ENCODE measurements at regions not wholly inside any gene's neighbourhood (a gene's known extent, or its start where the extent isn't known, plus 50 kb on each side); places are given as distances from the start of the nearest gene placed in this dataset.

- TF ChIP-seq, protein P1, sequence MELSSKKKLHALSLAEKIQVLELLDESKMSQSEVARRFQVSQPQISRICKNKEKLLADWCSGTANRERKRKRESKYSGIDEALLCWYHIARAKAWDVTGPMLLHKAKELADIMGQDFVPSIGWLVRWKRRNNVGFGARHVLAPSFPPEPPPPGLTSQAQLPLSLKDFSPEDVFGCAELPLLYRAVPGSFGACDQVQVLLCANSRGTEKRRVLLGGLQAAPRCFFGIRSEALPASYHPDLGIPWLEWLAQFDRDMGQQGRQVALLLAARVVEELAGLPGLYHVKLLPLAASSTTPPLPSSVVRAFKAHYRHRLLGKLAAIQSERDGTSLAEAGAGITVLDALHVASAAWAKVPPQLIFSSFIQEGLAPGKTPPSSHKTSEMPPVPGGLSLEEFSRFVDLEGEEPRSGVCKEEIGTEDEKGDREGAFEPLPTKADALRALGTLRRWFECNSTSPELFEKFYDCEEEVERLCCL (CRISPR knock-in tag; IDR thresholded peaks at IDR 0.05; ENCODE audit: borderline replicate concordance): no peak
Observed at GRCh38 chr11:45025716-45026492, 75.2 kb upstream of the TP53I11 start (continued).

DNA sequence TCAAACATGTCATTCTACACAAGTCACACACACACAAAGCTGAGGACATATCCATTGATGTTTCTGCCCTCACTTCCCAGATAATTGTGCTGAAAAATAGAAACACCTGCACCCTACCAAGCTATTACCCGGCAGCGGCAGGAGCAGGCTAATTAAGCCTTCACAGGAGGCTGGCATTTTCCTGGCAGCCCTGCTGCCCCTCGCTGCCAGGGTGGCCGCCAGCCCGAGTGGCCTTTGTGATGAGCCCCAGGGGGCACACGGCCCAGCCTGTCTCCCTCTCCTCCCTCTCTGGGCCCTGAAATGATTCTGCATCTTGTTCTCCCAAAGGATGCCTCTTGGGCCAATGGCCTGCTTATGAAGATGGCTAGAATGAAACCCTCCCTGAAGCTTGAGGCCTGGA is 76.2 kb upstream of the TP53I11 start:
- FAIRE-seq: no peak
- intact Hi-C loops (cut with micrococcal nuclease; ENCODE audit: unreplicated experiment): no loop called here
- Histone ChIP-seq H3K4me1 (ENCODE audit: insufficient read depth, low read length) (no peaks in the 10 kb centered on the region), H3K4me3 (replicated peaks in 1 of 3; ENCODE audit: insufficient read depth in 1 of 3, low read depth in 2 of 3, low read length in 3 of 3) (no peak overlapping the region), H3K27me3 (ENCODE audit: control insufficient read depth in 1 of 2, insufficient read depth in 2 of 2, low read length in 2 of 2) (peaks cover 0 to 33% of the 10 kb centered on the region in 2 experiments; a peak in 3 of 5 replicates), H2AFZ (ENCODE audit: low read length) (no peak overlapping the region), H4K20me1 (ENCODE audit: insufficient read depth, low read length) (no peaks in the 10 kb centered on the region), H3K27ac (ENCODE audit: extremely low read length, insufficient read depth, low read length) (no peak overlapping the region), H3K36me3 (replicated peaks in 1 of 2; ENCODE audit: control insufficient read depth in 1 of 2, insufficient read depth in 2 of 2, low read length in 2 of 2) (no peaks in the 10 kb centered on the region), H3K4me2 (ENCODE audit: low read depth, low read length) (no peak overlapping the region), H3K9me3 (ENCODE audit: low read length) (no peaks in the 10 kb centered on the region), H3K79me2 (ENCODE audit: insufficient read depth, low read length) (no peaks in the 10 kb centered on the region), H3K9ac (ENCODE audit: insufficient read depth, low read depth, low read length) (no peak overlapping the region)
- WGBS (ENCODE audit: low lambda C conversion rate): 27% methylated on average over 5 of the region's 6 CpGs
- in situ Hi-C loops (cut with HindIII; ENCODE audit: extremely low pct_ligation_motif_present, low pct_unique_long_range_greater_than_20kb): no loop called here
- ChIA-PET POLR2A (interaction anchor here (0.7 kb wide), 1 partner anchor 27 kb away, joined by 3 read pairs; no protein-coding TSS in a partner anchor), CTCF (ENCODE audit: low intra/inter-chr PET ratio, low total read pairs) (no interaction called here)
- BruUV-seq (replicated peaks): no TSS peak
- no peak for DNase-seq (ENCODE audit: low spot score)
- ATAC-seq: no peak
- TF ChIP-seq ZBTB21 (CRISPR knock-in tag; IDR thresholded peaks at IDR 0.05) (no peak), CHD4 (IDR thresholded peaks at IDR 0.05; ENCODE audit: borderline replicate concordance, low read length) (no peak), CHCHD3 (CRISPR knock-in tag; IDR thresholded peaks at IDR 0.05) (no peak), KDM5B (CRISPR knock-in tag; IDR thresholded peaks at IDR 0.05; ENCODE audit: borderline replicate concordance) (no peak), HMGXB4 (CRISPR knock-in tag; IDR thresholded peaks at IDR 0.05; ENCODE audit: borderline replicate concordance in 1 of 2, low read depth in 1 of 2) (no peak), ZMAT3 (CRISPR knock-in tag; conservative IDR thresholded peaks at IDR 0.05) (no peak), ZBTB20 (CRISPR knock-in tag; IDR thresholded peaks at IDR 0.05; ENCODE audit: borderline replicate concordance, low read depth) (no peak)
- TF ChIP-seq, protein P2, sequence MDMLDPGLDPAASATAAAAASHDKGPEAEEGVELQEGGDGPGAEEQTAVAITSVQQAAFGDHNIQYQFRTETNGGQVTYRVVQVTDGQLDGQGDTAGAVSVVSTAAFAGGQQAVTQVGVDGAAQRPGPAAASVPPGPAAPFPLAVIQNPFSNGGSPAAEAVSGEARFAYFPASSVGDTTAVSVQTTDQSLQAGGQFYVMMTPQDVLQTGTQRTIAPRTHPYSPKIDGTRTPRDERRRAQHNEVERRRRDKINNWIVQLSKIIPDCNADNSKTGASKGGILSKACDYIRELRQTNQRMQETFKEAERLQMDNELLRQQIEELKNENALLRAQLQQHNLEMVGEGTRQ (IDR thresholded peaks at IDR 0.05; ENCODE audit: low read depth, low read length): no peak
- TF ChIP-seq, protein P2 (CRISPR knock-in tag; IDR thresholded peaks at IDR 0.05; ENCODE audit: borderline replicate concordance): no peak
- TF ChIP-seq, protein P3, sequence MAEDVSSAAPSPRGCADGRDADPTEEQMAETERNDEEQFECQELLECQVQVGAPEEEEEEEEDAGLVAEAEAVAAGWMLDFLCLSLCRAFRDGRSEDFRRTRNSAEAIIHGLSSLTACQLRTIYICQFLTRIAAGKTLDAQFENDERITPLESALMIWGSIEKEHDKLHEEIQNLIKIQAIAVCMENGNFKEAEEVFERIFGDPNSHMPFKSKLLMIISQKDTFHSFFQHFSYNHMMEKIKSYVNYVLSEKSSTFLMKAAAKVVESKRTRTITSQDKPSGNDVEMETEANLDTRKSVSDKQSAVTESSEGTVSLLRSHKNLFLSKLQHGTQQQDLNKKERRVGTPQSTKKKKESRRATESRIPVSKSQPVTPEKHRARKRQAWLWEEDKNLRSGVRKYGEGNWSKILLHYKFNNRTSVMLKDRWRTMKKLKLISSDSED (CRISPR knock-in tag; IDR thresholded peaks at IDR 0.05): no peak
